DOHH2 (cell line): ENCODE measurements at regions not wholly inside any gene's neighbourhood (a gene's known extent, or its start where the extent isn't known, plus 50 kb on each side); places are given as distances from the start of the nearest gene placed in this dataset.

ENCODE experiments used
- EZH2phosphoT487 ChIP-seq: fragments of 200-600 bp; sonication (generic); IDR thresholded peaks from 2 replicates; pipeline ENCODE4 v1.6.1; 2017; ENCODE audit warnings: borderline replicate concordance, mild to moderate bottlenecking, antibody characterized with exemption, low read length, moderate library complexity, mixed read lengths
- TF ChIP-seq, protein P1 (sequence below): fragments of 200-600 bp; sonication (generic); IDR thresholded peaks from one replicate; pipeline ENCODE4 v1.5.1; 2014; ENCODE audit warnings: antibody characterized with exemption, mild to moderate bottlenecking, low read depth, low read length; ENCODE audit not compliant: poor library complexity, severe bottlenecking

DNA sequence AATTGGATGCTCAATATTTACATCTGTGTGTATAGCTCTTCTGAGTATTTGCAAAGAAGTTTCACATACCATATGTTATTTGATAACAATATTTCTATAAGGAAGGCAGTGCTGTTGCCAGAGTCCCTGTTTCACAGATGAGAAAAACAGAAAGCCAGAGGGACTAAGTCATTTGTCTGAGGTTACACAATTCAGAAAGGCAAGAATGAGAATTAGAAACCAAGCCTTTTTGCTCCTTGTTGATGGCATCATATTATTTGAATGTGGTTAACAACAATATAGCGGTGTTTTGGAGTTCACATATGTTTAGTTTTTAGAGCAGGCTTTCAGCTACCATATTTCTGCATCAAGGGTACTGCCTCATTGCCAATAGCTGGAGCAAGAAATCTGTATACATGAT is 110.9 kb upstream of the PRLR start:
- TF ChIP-seq, protein P1, sequence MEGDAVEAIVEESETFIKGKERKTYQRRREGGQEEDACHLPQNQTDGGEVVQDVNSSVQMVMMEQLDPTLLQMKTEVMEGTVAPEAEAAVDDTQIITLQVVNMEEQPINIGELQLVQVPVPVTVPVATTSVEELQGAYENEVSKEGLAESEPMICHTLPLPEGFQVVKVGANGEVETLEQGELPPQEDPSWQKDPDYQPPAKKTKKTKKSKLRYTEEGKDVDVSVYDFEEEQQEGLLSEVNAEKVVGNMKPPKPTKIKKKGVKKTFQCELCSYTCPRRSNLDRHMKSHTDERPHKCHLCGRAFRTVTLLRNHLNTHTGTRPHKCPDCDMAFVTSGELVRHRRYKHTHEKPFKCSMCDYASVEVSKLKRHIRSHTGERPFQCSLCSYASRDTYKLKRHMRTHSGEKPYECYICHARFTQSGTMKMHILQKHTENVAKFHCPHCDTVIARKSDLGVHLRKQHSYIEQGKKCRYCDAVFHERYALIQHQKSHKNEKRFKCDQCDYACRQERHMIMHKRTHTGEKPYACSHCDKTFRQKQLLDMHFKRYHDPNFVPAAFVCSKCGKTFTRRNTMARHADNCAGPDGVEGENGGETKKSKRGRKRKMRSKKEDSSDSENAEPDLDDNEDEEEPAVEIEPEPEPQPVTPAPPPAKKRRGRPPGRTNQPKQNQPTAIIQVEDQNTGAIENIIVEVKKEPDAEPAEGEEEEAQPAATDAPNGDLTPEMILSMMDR = no peak
- no peak for TF ChIP-seq EZH2phosphoT487
